ENCODE measurements at regions not wholly inside any gene's neighbourhood (a gene's known extent, or its start where the extent isn't known, plus 50 kb on each side); places are given as distances from the start of the nearest gene placed in this dataset.

- H3K4me3 ChIP-seq (ENCODE audit: low read length): no peak overlapping the region
- ATAC-seq (no peak), DNase-seq (no peak)
- no peaks in the 10 kb centered on the region for H3K9me3 ChIP-seq (ENCODE audit: control insufficient read depth in 2 of 3, low read length in 3 of 3)
- Mint-ChIP-seq H3K36me3 (peaks cover 0 to 4% (median 0%) of the 10 kb centered on the region in 5 donors), H3K27ac (no peak overlapping the region), H3K27me3 (peaks cover 0 to 16% (median 0%) of the 10 kb centered on the region in 5 donors), H3K4me3 (no peak overlapping the region), H3K9me3 (peaks cover 0 to 16% (median 3%) of the 10 kb centered on the region in 11 donors), H3K4me1 (peaks cover 0 to 3% (median 0%) of the 10 kb centered on the region in 7 donors)
- CTCF ChIA-PET: no interaction called here
- intact Hi-C loops (cut with micrococcal nuclease): no loop called here
- no peak overlapping the region for H3K27ac ChIP-seq (ENCODE audit: low read depth, low read length)
- POLR2A ChIA-PET: no interaction called here
- no peaks in the 10 kb centered on the region for H3K27me3 ChIP-seq (ENCODE audit: control insufficient read depth in 2 of 2, insufficient read depth in 2 of 2, low read length in 2 of 2)
- H3K36me3 ChIP-seq (ENCODE audit: control insufficient read depth in 2 of 3, insufficient read depth in 3 of 3, low read length in 3 of 3): no peaks in the 10 kb centered on the region
- no peaks in the 10 kb centered on the region for H3K4me1 ChIP-seq (ENCODE audit: control insufficient read depth in 2 of 2, insufficient read depth in 2 of 2, low read length in 2 of 2)
Observed at GRCh38 chr5:124839371-124839998, 93.0 kb upstream of the ZNF608 start.

GRCh38 chr5:124841829-124842712 is 95.6 kb upstream of the ZNF608 start:
- Mint-ChIP-seq H3K27me3 (peaks cover 0 to 14% (median 0%) of the 10 kb centered on the region in 5 donors), H3K27ac (no peak overlapping the region), H3K9me3 (peaks cover 0 to 10% (median 3%) of the 10 kb centered on the region in 11 donors), H3K4me3 (no peak overlapping the region), H3K36me3 (peaks cover 0 to 4% (median 0%) of the 10 kb centered on the region in 5 donors), H3K4me1 (peaks cover 0 to 3% (median 0%) of the 10 kb centered on the region in 7 donors)
- DNase-seq (no peak), ATAC-seq (peak; percentile 16)
- Histone ChIP-seq H3K36me3 (ENCODE audit: control insufficient read depth in 2 of 3, insufficient read depth in 3 of 3, low read length in 3 of 3) (no peaks in the 10 kb centered on the region), H3K9me3 (ENCODE audit: control insufficient read depth in 2 of 3, low read length in 3 of 3) (no peaks in the 10 kb centered on the region), H3K27me3 (ENCODE audit: control insufficient read depth in 2 of 2, insufficient read depth in 2 of 2, low read length in 2 of 2) (no peaks in the 10 kb centered on the region), H3K4me3 (ENCODE audit: low read length) (no peak overlapping the region), H3K27ac (ENCODE audit: low read depth, low read length) (no peak overlapping the region), H3K4me1 (ENCODE audit: control insufficient read depth in 2 of 2, insufficient read depth in 2 of 2, low read length in 2 of 2) (no peaks in the 10 kb centered on the region)
- ChIA-PET CTCF (no interaction called here), POLR2A (no interaction called here)
- intact Hi-C loops (cut with micrococcal nuclease): no loop called here

DNA sequence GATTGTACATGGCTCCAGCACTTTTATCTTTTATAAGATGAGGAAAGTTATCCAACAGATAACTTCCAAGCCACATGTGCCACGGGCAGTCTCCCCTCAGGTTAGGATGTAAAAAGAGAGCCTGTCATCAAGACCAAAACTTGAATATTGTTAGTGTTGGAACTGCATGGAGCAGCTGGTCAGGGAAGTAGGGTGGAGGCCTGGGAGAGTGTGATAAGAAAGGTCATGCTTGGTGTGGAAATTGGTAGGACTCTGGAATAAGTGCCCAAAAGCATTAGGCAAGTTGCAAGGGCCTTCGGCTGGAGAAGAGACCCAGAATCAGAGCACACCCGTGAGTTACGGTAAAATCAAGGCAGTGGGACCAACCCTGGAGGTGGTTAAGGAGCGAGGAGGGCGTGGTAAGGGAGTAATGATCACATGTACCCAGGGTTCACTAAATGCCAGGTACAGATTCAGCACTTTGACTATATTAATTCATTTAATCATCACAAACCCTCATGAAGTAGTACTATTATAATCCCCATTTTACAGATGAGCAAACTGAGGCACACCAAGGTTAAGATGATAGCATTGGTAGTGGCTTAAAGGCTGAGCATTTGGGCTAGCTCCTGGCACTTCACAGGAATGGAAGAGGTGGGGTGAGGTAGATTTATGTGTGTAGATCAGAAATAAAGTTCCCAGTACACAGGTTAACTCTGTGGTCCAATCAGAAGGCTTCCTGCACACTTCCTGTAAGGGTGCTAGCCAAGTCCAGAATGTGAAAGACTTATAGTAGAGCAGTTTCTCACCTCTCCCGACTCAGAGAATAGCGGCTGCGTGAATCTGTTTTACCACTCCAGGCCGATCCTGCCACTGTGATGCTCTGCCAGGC is 96.5 kb upstream of the ZNF608 start:
- Histone ChIP-seq H3K36me3 (ENCODE audit: control insufficient read depth in 2 of 3, insufficient read depth in 3 of 3, low read length in 3 of 3) (no peaks in the 10 kb centered on the region), H3K4me3 (ENCODE audit: low read length) (no peak overlapping the region), H3K27me3 (ENCODE audit: control insufficient read depth in 2 of 2, insufficient read depth in 2 of 2, low read length in 2 of 2) (no peaks in the 10 kb centered on the region), H3K4me1 (ENCODE audit: control insufficient read depth in 2 of 2, insufficient read depth in 2 of 2, low read length in 2 of 2) (no peaks in the 10 kb centered on the region), H3K27ac (ENCODE audit: low read depth, low read length) (no peak overlapping the region), H3K9me3 (ENCODE audit: control insufficient read depth in 2 of 3, low read length in 3 of 3) (no peaks in the 10 kb centered on the region)
- ChIA-PET CTCF (no interaction called here), POLR2A (no interaction called here)
- Mint-ChIP-seq H3K4me3 (no peak overlapping the region), H3K27ac (peak overlapping the region in 1 of 9 donors; percentile 70), H3K36me3 (peaks cover 0 to 4% (median 0%) of the 10 kb centered on the region in 5 donors), H3K4me1 (peaks cover 0 to 3% (median 0%) of the 10 kb centered on the region in 7 donors), H3K9me3 (peaks cover 0 to 10% (median 3%) of the 10 kb centered on the region in 11 donors), H3K27me3 (peaks cover 0 to 14% (median 0%) of the 10 kb centered on the region in 5 donors)
- intact Hi-C loops (cut with micrococcal nuclease): no loop called here
- no peak for DNase-seq
- no peak for ATAC-seq

GRCh38 chr5:124843596-124843899 is 97.1 kb upstream of the ZNF608 start:
- Mint-ChIP-seq H3K27me3 (peaks cover 0 to 14% (median 0%) of the 10 kb centered on the region in 5 donors), H3K9me3 (peaks cover 0 to 10% (median 3%) of the 10 kb centered on the region in 11 donors), H3K4me1 (peaks cover 0 to 3% (median 0%) of the 10 kb centered on the region in 7 donors), H3K4me3 (no peak overlapping the region), H3K36me3 (peaks cover 0 to 4% (median 0%) of the 10 kb centered on the region in 5 donors), H3K27ac (no peak overlapping the region)
- Histone ChIP-seq H3K27ac (ENCODE audit: low read depth, low read length) (no peak overlapping the region), H3K27me3 (ENCODE audit: control insufficient read depth in 2 of 2, insufficient read depth in 2 of 2, low read length in 2 of 2) (no peaks in the 10 kb centered on the region), H3K4me1 (ENCODE audit: control insufficient read depth in 2 of 2, insufficient read depth in 2 of 2, low read length in 2 of 2) (no peaks in the 10 kb centered on the region), H3K4me3 (ENCODE audit: low read length) (no peak overlapping the region), H3K9me3 (ENCODE audit: control insufficient read depth in 2 of 3, low read length in 3 of 3) (no peaks in the 10 kb centered on the region), H3K36me3 (ENCODE audit: control insufficient read depth in 2 of 3, insufficient read depth in 3 of 3, low read length in 3 of 3) (no peaks in the 10 kb centered on the region)
- intact Hi-C loops (cut with micrococcal nuclease): no loop called here
- ATAC-seq: no peak
- ChIA-PET POLR2A (no interaction called here), CTCF (no interaction called here)
- DNase-seq: no peak

- Mint-ChIP-seq H3K4me3 (no peak overlapping the region), H3K9me3 (peaks cover 0 to 10% (median 3%) of the 10 kb centered on the region in 11 donors), H3K27me3 (peaks cover 0 to 14% (median 0%) of the 10 kb centered on the region in 5 donors), H3K27ac (no peak overlapping the region), H3K4me1 (peaks cover 0 to 3% (median 0%) of the 10 kb centered on the region in 7 donors), H3K36me3 (peaks cover 0 to 4% (median 0%) of the 10 kb centered on the region in 5 donors)
- POLR2A ChIA-PET: no interaction called here
- Histone ChIP-seq H3K36me3 (ENCODE audit: control insufficient read depth in 2 of 3, insufficient read depth in 3 of 3, low read length in 3 of 3) (no peaks in the 10 kb centered on the region), H3K4me1 (ENCODE audit: control insufficient read depth in 2 of 2, insufficient read depth in 2 of 2, low read length in 2 of 2) (no peaks in the 10 kb centered on the region), H3K27ac (ENCODE audit: low read depth, low read length) (no peak overlapping the region), H3K9me3 (ENCODE audit: control insufficient read depth in 2 of 3, low read length in 3 of 3) (no peaks in the 10 kb centered on the region), H3K27me3 (ENCODE audit: control insufficient read depth in 2 of 2, insufficient read depth in 2 of 2, low read length in 2 of 2) (no peaks in the 10 kb centered on the region), H3K4me3 (ENCODE audit: low read length) (no peak overlapping the region)
- CTCF ChIA-PET: no interaction called here
- ATAC-seq (no peak), DNase-seq (no peak)
- intact Hi-C loops (cut with micrococcal nuclease): no loop called here
Observed at GRCh38 chr5:124844371-124844920, 98.0 kb upstream of the ZNF608 start.

- ChIA-PET CTCF (no interaction called here), POLR2A (no interaction called here)
- Histone ChIP-seq H3K4me3 (ENCODE audit: low read length) (no peak overlapping the region), H3K36me3 (ENCODE audit: control insufficient read depth in 2 of 3, insufficient read depth in 3 of 3, low read length in 3 of 3) (no peaks in the 10 kb centered on the region), H3K4me1 (ENCODE audit: control insufficient read depth in 2 of 2, insufficient read depth in 2 of 2, low read length in 2 of 2) (no peaks in the 10 kb centered on the region), H3K27ac (ENCODE audit: low read depth, low read length) (no peak overlapping the region), H3K27me3 (ENCODE audit: control insufficient read depth in 2 of 2, insufficient read depth in 2 of 2, low read length in 2 of 2) (no peaks in the 10 kb centered on the region), H3K9me3 (ENCODE audit: control insufficient read depth in 2 of 3, low read length in 3 of 3) (no peaks in the 10 kb centered on the region)
- peaks cover 0 to 2% (median 0%) of the 10 kb centered on the region in 5 donors for H3K27me3 Mint-ChIP-seq
- no peaks in the 10 kb centered on the region for H3K4me1 Mint-ChIP-seq
- no peaks in the 10 kb centered on the region for H3K36me3 Mint-ChIP-seq
- H3K27ac Mint-ChIP-seq: no peak overlapping the region
- no peak overlapping the region for H3K4me3 Mint-ChIP-seq
- peaks cover 0 to 10% (median 4%) of the 10 kb centered on the region in 11 donors for H3K9me3 Mint-ChIP-seq
- DNase-seq (no peak), ATAC-seq (no peak)
- intact Hi-C loops (cut with micrococcal nuclease): no loop called here
Observed at GRCh38 chr5:124847907-124848306, 101.5 kb upstream of the ZNF608 start.

Measured in naive thymus-derived CD4-positive, alpha-beta T cell (primary cell).